B cell (primary cell): ENCODE measurements at regions not wholly inside any gene's neighbourhood (a gene's known extent, or its start where the extent isn't known, plus 50 kb on each side); places are given as distances from the start of the nearest gene placed in this dataset.

Experiments
- ATAC-seq: fragments of 200-7000 bp; cut with Tn5 transposase; one replicate; pipeline ENCODE4 v1.10.0; 2021; ENCODE audit warnings: low read depth, mild to moderate bottlenecking, moderate number of reproducible peaks, moderate library complexity
- CTCF ChIA-PET: fragments of 350-600 bp; sonication (Branson Sonifier 250); formaldehyde crosslinking; loops from one replicate; lab custom pipeline; 2021; ENCODE audit warnings: antibody characterized with exemption, inconsistent platforms; lab: Charles Lee
- POLR2A ChIA-PET: fragments of 350-600 bp; sonication (Branson Sonifier 250); formaldehyde crosslinking; loops from one replicate; lab custom pipeline; 2021; ENCODE audit warnings: antibody characterized with exemption; lab: Charles Lee
- DNase-seq: peaks from one replicate; pipeline ENCODE4 v3.0.0; 2013
- H2AFZ ChIP-seq: 2 replicates; pipeline ENCODE4 v1.6.1; 2012; ENCODE audit warnings: mild to moderate bottlenecking, low read depth, low read length; ENCODE audit not compliant: insufficient read depth, poor library complexity, severe bottlenecking
- H3K27ac ChIP-seq, 2 donors: 1 replicate in 1 of 2; 2 replicates in 1 of 2; pipeline ENCODE4 v1.5.1; 2012 to 2013; ENCODE audit warnings: low read length in 2 of 2, mild to moderate bottlenecking in 2 of 2, moderate library complexity in 1 of 2
- H3K27me3 ChIP-seq, 4 experiments: fragments of 200-600 bp in 1 of 4; sonication (generic) in 1 of 4; replicated peaks in 1 of 4; 1 replicate in 2 of 4; 2 replicates in 2 of 4; pipeline versions ENCODE4 v1.6.1 to v1.7.0; 2013 to 2016; ENCODE audit warnings: low read length in 3 of 4, mild to moderate bottlenecking in 2 of 4, mixed read lengths in 1 of 4, moderate library complexity in 1 of 4; ENCODE audit not compliant: insufficient read depth in 4 of 4, control insufficient read depth in 3 of 4; ENCODE audit errors: control extremely low read depth in 1 of 4
- H3K36me3 ChIP-seq, 2 experiments: replicated peaks in 1 of 2; 1 replicate in 1 of 2; 2 replicates in 1 of 2; pipeline versions ENCODE4 v1.6.1 to v1.7.1; 2013; ENCODE audit warnings: low read length in 1 of 2; ENCODE audit not compliant: insufficient read depth in 2 of 2, control insufficient read depth in 1 of 2; ENCODE audit errors: control extremely low read depth in 1 of 2, extremely low read depth in 1 of 2
- H3K4me1 ChIP-seq, 2 donors: fragments of 200-600 bp in 1 of 2; sonication (generic) in 1 of 2; 1 replicate in 1 of 2; 2 replicates in 1 of 2; pipeline versions ENCODE4 v1.5.1 to v1.6.1; 2013 to 2017; ENCODE audit warnings: low read length in 2 of 2; ENCODE audit not compliant: control insufficient read depth in 2 of 2, insufficient read depth in 2 of 2
- H3K4me2 ChIP-seq: replicated peaks from 2 replicates; pipeline ENCODE3; 2012; ENCODE audit warnings: mild to moderate bottlenecking, low read depth, low read length; ENCODE audit not compliant: poor library complexity, severe bottlenecking
- H3K4me3 ChIP-seq, 5 experiments: fragments of 200-600 bp in 1 of 5; sonication (generic) in 1 of 5; 1 replicate in 3 of 5; 2 replicates in 2 of 5; pipeline versions ENCODE4 v1.5.1 to v1.7.0; 2011 to 2016; ENCODE audit warnings: low read length in 4 of 5, mild to moderate bottlenecking in 4 of 5, low read depth in 2 of 5, control low read depth in 1 of 5, moderate library complexity in 1 of 5; ENCODE audit not compliant: insufficient read depth in 1 of 5; ENCODE audit errors: control extremely low read depth in 1 of 5, extremely low read depth in 1 of 5
- H3K79me2 ChIP-seq: fragments of 200-600 bp; sonication (generic); one replicate; pipeline ENCODE4 v1.6.0; 2016; ENCODE audit warnings: low read length; ENCODE audit not compliant: control insufficient read depth, insufficient read depth
- H3K9ac ChIP-seq: fragments of 200-600 bp; sonication (generic); 2 replicates; pipeline ENCODE4 v1.6.1; 2017; ENCODE audit warnings: mild to moderate bottlenecking, low read length, moderate library complexity
- H3K9me3 ChIP-seq, 3 donors: one replicate each; pipeline versions ENCODE4 v1.6.1 to v1.7.1; 2013; ENCODE audit warnings: low read length in 2 of 3; ENCODE audit not compliant: control insufficient read depth in 2 of 3, insufficient read depth in 1 of 3; ENCODE audit errors: control extremely low read depth in 1 of 3
- H4K20me1 ChIP-seq: 2 replicates; pipeline ENCODE4 v1.6.0; 2012; ENCODE audit warnings: mild to moderate bottlenecking, low read length; ENCODE audit not compliant: insufficient read depth, control insufficient read depth, poor library complexity, severe bottlenecking
- H3K27ac Mint-ChIP-seq: one replicate; pipeline ENCODE4 v1.8.0; 2021; ENCODE audit warnings: mixed read lengths
- H3K27me3 Mint-ChIP-seq: one replicate; pipeline ENCODE4 v1.8.0; 2021; ENCODE audit warnings: mixed read lengths
- H3K4me1 Mint-ChIP-seq: one replicate; pipeline ENCODE4 v1.8.0; 2021; ENCODE audit warnings: mixed read lengths
- H3K4me3 Mint-ChIP-seq: one replicate; pipeline ENCODE4 v1.8.0; 2021; ENCODE audit warnings: mixed read lengths
- H3K9me3 Mint-ChIP-seq: one replicate; pipeline ENCODE4 v1.8.0; 2022; ENCODE audit warnings: mixed read lengths; ENCODE audit not compliant: insufficient read depth
- CTCF ChIP-seq: fragments of 200-600 bp; IDR thresholded peaks from one replicate; pipeline ENCODE4 v1.8.0; 2022; ENCODE audit warnings: antibody characterized with exemption, mild to moderate bottlenecking
- EZH2 ChIP-seq: IDR thresholded peaks from 2 replicates; pipeline ENCODE4 v1.6.1; 2012; ENCODE audit warnings: borderline replicate concordance, low read depth, mild to moderate bottlenecking, moderate library complexity, low read length; ENCODE audit not compliant: insufficient read depth, poor library complexity, severe bottlenecking
- WGBS: methylation state at CpG from one replicate; pipeline ENCODE4 v1.1.5; 2013; ENCODE audit warnings: missing lambda C conversion rate; ENCODE audit not compliant: insufficient coverage; 5-methylcytosine and 5-hydroxymethylcytosine counted together
- intact Hi-C: fragments of 100-400 bp; cut with micrococcal nuclease; formaldehyde crosslinking; loops from one replicate; pipeline ENCODE4 v1.10.0; 2022

- ATAC-seq (no peak), DNase-seq (no peak)
- H3K79me2 ChIP-seq, result no peaks in the 10 kb centered on the region
- WGBS, result 92% methylated on average over 3 of the region's 6 CpGs
- POLR2A ChIA-PET, result no interaction called here
- H3K27ac Mint-ChIP-seq, result no peak overlapping the region
- CTCF ChIA-PET, result no interaction called here
- intact Hi-C loops, result no loop called here
- H3K4me2 ChIP-seq, result no peak overlapping the region
- peaks cover 0 to 3% (median 0%) of the 10 kb centered on the region in 3 donors for H3K9me3 ChIP-seq
- H3K27me3 ChIP-seq, result peaks cover 0 to 2% (median 0%) of the 10 kb centered on the region in 4 experiments
- no peak overlapping the region for H3K27ac ChIP-seq
- no peaks in the 10 kb centered on the region for H4K20me1 ChIP-seq
- H3K27me3 Mint-ChIP-seq, result peaks cover 4% of the 10 kb centered on the region
- no peaks in the 10 kb centered on the region for H3K4me1 Mint-ChIP-seq
- TF ChIP-seq CTCF, result no peak
- TF ChIP-seq EZH2, result no peak
- no peak overlapping the region for H2AFZ ChIP-seq
- no peaks in the 10 kb centered on the region for H3K4me1 ChIP-seq
- H3K9ac ChIP-seq, result no peak overlapping the region
- no peaks in the 10 kb centered on the region for H3K36me3 ChIP-seq
- H3K4me3 Mint-ChIP-seq, result no peak overlapping the region
- H3K9me3 Mint-ChIP-seq, result peaks cover 11% of the 10 kb centered on the region
- H3K4me3 ChIP-seq, result no peak overlapping the region
Measured at GRCh38 chr10:28743576-28743975, 66.3 kb downstream of the BAMBI start.

- H3K4me2 ChIP-seq, result no peak overlapping the region
- H4K20me1 ChIP-seq, result no peaks in the 10 kb centered on the region
- WGBS, result 62% methylated on average over 4 of the region's 5 CpGs
- no peak for ATAC-seq
- peaks cover 0 to 3% (median 0%) of the 10 kb centered on the region in 3 donors for H3K9me3 ChIP-seq
- no peak for TF ChIP-seq CTCF
- intact Hi-C loops, result no loop called here
- no peaks in the 10 kb centered on the region for H3K4me1 ChIP-seq
- H2AFZ ChIP-seq, result no peak overlapping the region
- ChIA-PET CTCF (no interaction called here), POLR2A (no interaction called here)
- Mint-ChIP-seq H3K27me3 (no peaks in the 10 kb centered on the region), H3K4me1 (no peaks in the 10 kb centered on the region), H3K4me3 (no peak overlapping the region), H3K27ac (no peak overlapping the region), H3K9me3 (peaks cover 11% of the 10 kb centered on the region)
- H3K79me2 ChIP-seq, result no peaks in the 10 kb centered on the region
- no peak overlapping the region for H3K4me3 ChIP-seq
- no peak for DNase-seq
- H3K36me3 ChIP-seq, result no peaks in the 10 kb centered on the region
- H3K9ac ChIP-seq, result no peak overlapping the region
- H3K27me3 ChIP-seq, result peaks cover 0 to 2% (median 0%) of the 10 kb centered on the region in 4 experiments
- no peak overlapping the region for H3K27ac ChIP-seq
Measured at GRCh38 chr10:28744069-28744768, 66.9 kb downstream of the BAMBI start.
